GM23338 (cell line): ENCODE measurements at regions not wholly inside any gene's neighbourhood (a gene's known extent, or its start where the extent isn't known, plus 50 kb on each side); places are given as distances from the start of the nearest gene placed in this dataset.

ENCODE experiments used
- ATAC-seq: fragments of 200-7000 bp; cut with Tn5 transposase; 3 replicates; pipeline ENCODE4 v1.9.1; 2020
- DNase-seq: peaks from one replicate; pipeline ENCODE4 v3.0.0-alpha.2; 2015; ENCODE audit warnings: low spot score
- H2AFZ ChIP-seq: fragments of 200-600 bp; sonication (generic); 2 replicates; pipeline ENCODE4 v1.8.0; 2016; ENCODE audit warnings: antibody characterized with exemption, mild to moderate bottlenecking, moderate library complexity
- H3F3A ChIP-seq: fragments of 200-600 bp; sonication (generic); replicated peaks from 2 replicates; pipeline ENCODE4 v1.8.0; 2017; ENCODE audit warnings: antibody characterized with exemption, mixed run types, low read depth
- H3K27ac ChIP-seq: fragments of 200-600 bp; sonication (generic); 2 replicates; pipeline ENCODE4 v1.6.1; 2016; ENCODE audit warnings: low read depth
- H3K27me3 ChIP-seq: fragments of 200-600 bp; sonication (generic); 2 replicates; pipeline ENCODE4 v1.8.0; 2016; ENCODE audit warnings: mild to moderate bottlenecking, mixed run types, moderate library complexity; ENCODE audit not compliant: insufficient read depth
- H3K36me3 ChIP-seq: fragments of 200-600 bp; sonication (generic); 2 replicates; pipeline ENCODE4 v1.8.0; 2016; ENCODE audit warnings: mild to moderate bottlenecking; ENCODE audit not compliant: insufficient read depth
- H3K4me1 ChIP-seq: fragments of 200-600 bp; sonication (generic); 2 replicates; pipeline ENCODE4 v1.8.0; 2016; ENCODE audit warnings: mild to moderate bottlenecking, moderate library complexity; ENCODE audit not compliant: insufficient read depth
- H3K4me2 ChIP-seq: fragments of 200-600 bp; sonication (generic); 2 replicates; pipeline ENCODE4 v1.7.1; 2017; ENCODE audit warnings: mixed run types
- H3K4me3 ChIP-seq: fragments of 200-600 bp; sonication (generic); 2 replicates; pipeline ENCODE4 v1.6.1; 2016; ENCODE audit warnings: mixed run types
- H3K79me2 ChIP-seq: fragments of 200-600 bp; sonication (generic); replicated peaks from 2 replicates; pipeline ENCODE4 v1.8.0; 2017; ENCODE audit warnings: mild to moderate bottlenecking; ENCODE audit not compliant: insufficient read depth
- H3K9me2 ChIP-seq: fragments of 200-600 bp; sonication (generic); 2 replicates; pipeline ENCODE4 v1.8.0; 2017; ENCODE audit not compliant: insufficient read depth
- H4K20me1 ChIP-seq: fragments of 200-600 bp; sonication (generic); replicated peaks from 2 replicates; pipeline ENCODE4 v1.8.0; 2017; ENCODE audit warnings: mild to moderate bottlenecking; ENCODE audit not compliant: insufficient read depth
- H3K27ac Mint-ChIP-seq: 2 replicates; pipeline ENCODE4 v1.8.0; 2020; ENCODE audit warnings: inconsistent platforms, mild to moderate bottlenecking, moderate library complexity, mixed read lengths
- H3K27me3 Mint-ChIP-seq: 3 replicates; pipeline ENCODE4 v1.8.0; 2022; ENCODE audit warnings: low read depth, mild to moderate bottlenecking, moderate library complexity, mixed read lengths, inconsistent platforms; ENCODE audit not compliant: insufficient read depth, poor library complexity
- H3K36me3 Mint-ChIP-seq: 3 replicates; pipeline ENCODE4 v1.8.0; 2021; ENCODE audit warnings: low read depth, mild to moderate bottlenecking, inconsistent platforms, moderate library complexity, mixed read lengths
- H3K4me1 Mint-ChIP-seq: 3 replicates; pipeline ENCODE4 v1.8.0; 2020; ENCODE audit warnings: mild to moderate bottlenecking, inconsistent platforms, mixed read lengths
- H3K4me3 Mint-ChIP-seq: 3 replicates; pipeline ENCODE4 v1.8.0; 2021; ENCODE audit warnings: moderate library complexity, mild to moderate bottlenecking, inconsistent platforms, mixed read lengths
- H3K9me3 Mint-ChIP-seq: 3 replicates; pipeline ENCODE4 v1.8.0; 2020; ENCODE audit warnings: moderate library complexity, mild to moderate bottlenecking, inconsistent platforms, mixed read lengths
- CREB1 ChIP-seq: fragments of 250-450 bp; sonication (Bioruptor Pico); IDR thresholded peaks from 2 replicates; pipeline ENCODE4 v1.5.0; 2020; ENCODE audit warnings: low read depth, mild to moderate bottlenecking, moderate library complexity
- ETS1 ChIP-seq: IDR thresholded peaks from 2 replicates; pipeline ENCODE4 v1.6.1; 2016; ENCODE audit warnings: antibody characterized with exemption
- JUNB ChIP-seq: IDR thresholded peaks from one replicate; pipeline ENCODE4 v1.6.1; 2016; ENCODE audit warnings: antibody characterized with exemption; ENCODE audit not compliant: unreplicated experiment
- NANOG ChIP-seq: IDR thresholded peaks from 2 replicates; pipeline ENCODE4 v1.6.1; 2016; ENCODE audit warnings: antibody characterized with exemption, borderline replicate concordance
- REST ChIP-seq: IDR thresholded peaks from one replicate; pipeline ENCODE4 v1.6.1; 2018; ENCODE audit warnings: antibody characterized with exemption; ENCODE audit not compliant: unreplicated experiment
- STAT1 ChIP-seq: IDR thresholded peaks from one replicate; pipeline ENCODE4 v1.6.1; 2016; ENCODE audit warnings: antibody characterized with exemption; ENCODE audit not compliant: unreplicated experiment
- ZNF462 ChIP-seq: fragments of 250-450 bp; sonication (Bioruptor Pico); IDR thresholded peaks from 2 replicates; pipeline ENCODE4 v1.5.0; 2020; ENCODE audit warnings: mild to moderate bottlenecking, moderate library complexity

- H3K27me3 ChIP-seq, result no peaks in the 10 kb centered on the region
- Mint-ChIP-seq H3K27ac (no peak overlapping the region), H3K36me3 (no peaks in the 10 kb centered on the region), H3K9me3 (no peaks in the 10 kb centered on the region), H3K27me3 (peaks cover 2% of the 10 kb centered on the region), H3K4me3 (no peak overlapping the region), H3K4me1 (peaks cover 3% of the 10 kb centered on the region; the same call in 2 of the 3 replicates)
- DNase-seq (no peak), ATAC-seq (no peak)
- H2AFZ ChIP-seq, result no peak overlapping the region
- no peak overlapping the region for H3K4me2 ChIP-seq
- H3K4me1 ChIP-seq, result no peaks in the 10 kb centered on the region
- no peaks in the 10 kb centered on the region for H4K20me1 ChIP-seq
- no peak overlapping the region for H3K4me3 ChIP-seq
- TF ChIP-seq JUNB (no peak), ETS1 (no peak), NANOG (no peak), CREB1 (CRISPR knock-in tag) (no peak), ZNF462 (no peak), STAT1 (no peak), REST (no peak)
- H3K36me3 ChIP-seq, result no peaks in the 10 kb centered on the region
- 0 out of 2 replicates have a peak, but pooled peaks cover 3% of the 10 kb centered on the region for H3K9me2 ChIP-seq
- no peaks in the 10 kb centered on the region for H3F3A ChIP-seq
- H3K79me2 ChIP-seq, result no peaks in the 10 kb centered on the region
- H3K27ac ChIP-seq, result no peak overlapping the region
These were observed 213.2 kb upstream of the SP4 start for GRCh38 chr7:21214657-21215056.
